IMR-90 (cell line): ENCODE measurements at regions not wholly inside any gene's neighbourhood (a gene's known extent, or its start where the extent isn't known, plus 50 kb on each side); places are given as distances from the start of the nearest gene placed in this dataset.

Experiments
- ATAC-seq: fragments of 200-7000 bp; cut with Tn5 transposase; 2 replicates; pipeline ENCODE4 v1.9.1; 2020; ENCODE audit warnings: low read depth, mild to moderate bottlenecking, moderate library complexity
- BruUV-seq: library from RNA; stranded (reverse); fragments of 400-500 nt; replicated peaks from 2 replicates; lab custom pipeline; 2021; lab: Mats Ljungman, UMichigan
- CTCF ChIA-PET: fragments of 300-600 bp; formaldehyde crosslinking; extraction: SDS; loops from one replicate; lab custom pipeline; 2021; ENCODE audit warnings: antibody characterized with exemption; lab: Yijun Ruan, JAX
- POLR2A ChIA-PET: fragments of 300-600 bp; sonication (Branson Sonifier 250); formaldehyde crosslinking; loops from one replicate; lab custom pipeline; 2022; ENCODE audit warnings: antibody characterized with exemption; ENCODE audit not compliant: unreplicated experiment; lab: Charles Lee
- DNase-seq: peaks from one replicate; pipeline ENCODE4 v3.0.0; 2013
- H2AFZ ChIP-seq: replicated peaks from 2 replicates; pipeline ENCODE3; 2013; ENCODE audit warnings: low read length, mild to moderate bottlenecking; ENCODE audit not compliant: poor library complexity
- H2AK5ac ChIP-seq: 2 replicates; pipeline ENCODE4 v1.6.1; 2013; ENCODE audit warnings: low read depth, low read length, inconsistent platforms
- H2AK9ac ChIP-seq: replicated peaks from 2 replicates; pipeline ENCODE3; 2013; ENCODE audit warnings: mild to moderate bottlenecking, low read depth, low read length, moderate library complexity; ENCODE audit not compliant: poor library complexity
- H2BK120ac ChIP-seq: 2 replicates; pipeline ENCODE4 v1.6.1; 2013; ENCODE audit warnings: low read depth, low read length, inconsistent platforms
- H2BK15ac ChIP-seq: 3 replicates; pipeline ENCODE4 v1.6.1; 2013; ENCODE audit warnings: low read depth, low read length, inconsistent platforms
- H2BK20ac ChIP-seq: 2 replicates; pipeline ENCODE4 v1.6.1; 2013; ENCODE audit warnings: low read depth, mild to moderate bottlenecking, inconsistent platforms, low read length, moderate library complexity
- H2BK5ac ChIP-seq: 2 replicates; pipeline ENCODE4 v1.6.1; 2013; ENCODE audit warnings: mild to moderate bottlenecking, low read depth, low read length, inconsistent platforms; ENCODE audit not compliant: poor library complexity, severe bottlenecking
- H3K14ac ChIP-seq: replicated peaks from 2 replicates; pipeline ENCODE4 v1.6.1; 2013; ENCODE audit warnings: low read depth, low read length, inconsistent platforms
- H3K18ac ChIP-seq: 2 replicates; pipeline ENCODE4 v1.6.1; 2013; ENCODE audit warnings: low read depth, low read length, control low read depth
- H3K23ac ChIP-seq: 2 replicates; pipeline ENCODE4 v1.6.1; 2013; ENCODE audit warnings: low read depth, low read length, inconsistent platforms
- H3K27ac ChIP-seq: 2 replicates; pipeline ENCODE4 v1.5.1; 2013; ENCODE audit warnings: mild to moderate bottlenecking, control low read depth, low read length; ENCODE audit not compliant: insufficient read depth
- H3K27me3 ChIP-seq: 2 replicates; pipeline ENCODE4 v1.6.1; 2013; ENCODE audit warnings: low read length; ENCODE audit not compliant: control insufficient read depth, insufficient read depth
- H3K36me3 ChIP-seq: 2 replicates; pipeline ENCODE4 v1.6.1; 2013; ENCODE audit warnings: low read length, mixed read lengths; ENCODE audit not compliant: control insufficient read depth, insufficient read depth
- H3K4ac ChIP-seq: 2 replicates; pipeline ENCODE4 v1.6.1; 2013; ENCODE audit warnings: low read depth, low read length, inconsistent platforms
- H3K4me1 ChIP-seq: 2 replicates; pipeline ENCODE4 v1.6.1; 2013; ENCODE audit warnings: low read length, mixed read lengths; ENCODE audit not compliant: control insufficient read depth, insufficient read depth
- H3K4me2 ChIP-seq: 2 replicates; pipeline ENCODE4 v1.6.1; 2013; ENCODE audit warnings: low read depth, mild to moderate bottlenecking, control low read depth, low read length, moderate library complexity
- H3K4me3 ChIP-seq: 2 replicates; pipeline ENCODE4 v1.5.1; 2013; ENCODE audit warnings: low read depth, mild to moderate bottlenecking, control low read depth, low read length, moderate library complexity; ENCODE audit not compliant: insufficient read depth
- H3K56ac ChIP-seq: 2 replicates; pipeline ENCODE4 v1.6.1; 2013; ENCODE audit warnings: low read length, inconsistent platforms; ENCODE audit not compliant: insufficient read depth; ENCODE audit errors: extremely low read depth
- H3K79me1 ChIP-seq, 2 experiments: 2 replicates each; pipeline ENCODE4 v1.6.1; 2013; ENCODE audit warnings: low read length in 2 of 2, inconsistent platforms in 1 of 2, low read depth in 1 of 2
- H3K9ac ChIP-seq: 2 replicates; pipeline ENCODE4 v1.6.1; 2013; ENCODE audit warnings: low read depth, low read length, control low read depth
- H3K9me1 ChIP-seq: 2 replicates; pipeline ENCODE4 v1.6.1; 2013; ENCODE audit warnings: low read length, inconsistent platforms; ENCODE audit not compliant: insufficient read depth
- H3K9me3 ChIP-seq: 2 replicates; pipeline ENCODE4 v1.6.1; 2013; ENCODE audit warnings: low read length; ENCODE audit not compliant: control insufficient read depth, insufficient read depth
- H4K20me1 ChIP-seq: 2 replicates; pipeline ENCODE4 v1.6.1; 2013; ENCODE audit warnings: low read length, inconsistent platforms; ENCODE audit not compliant: insufficient read depth
- H4K5ac ChIP-seq: 2 replicates; pipeline ENCODE4 v1.6.1; 2013; ENCODE audit warnings: mild to moderate bottlenecking, low read depth, low read length, control low read depth
- H4K8ac ChIP-seq, 2 experiments: 2 replicates each; pipeline ENCODE4 v1.6.1; 2013; ENCODE audit warnings: low read depth in 2 of 2, low read length in 2 of 2, control low read depth in 1 of 2, inconsistent platforms in 1 of 2
- H4K91ac ChIP-seq: 2 replicates; pipeline ENCODE4 v1.6.1; 2013; ENCODE audit warnings: low read depth, low read length, inconsistent platforms; ENCODE audit not compliant: insufficient read depth
- BHLHE40 ChIP-seq: fragments of 150-350 bp; IDR thresholded peaks from 2 replicates; pipeline ENCODE4 v1.6.1; 2016; ENCODE audit warnings: mild to moderate bottlenecking, low read depth, low read length
- FOS ChIP-seq: fragments of 150-350 bp; IDR thresholded peaks from 2 replicates; pipeline ENCODE4 v1.6.1; 2016; ENCODE audit warnings: low read depth, low read length
- MAZ ChIP-seq: IDR thresholded peaks from 2 replicates; pipeline ENCODE4 v1.6.1; 2012; ENCODE audit warnings: low read depth, mild to moderate bottlenecking, low read length, improper control_type of control experiment, moderate library complexity, borderline replicate concordance
- MXI1 ChIP-seq: IDR thresholded peaks from 2 replicates; pipeline ENCODE4 v1.6.1; 2012; ENCODE audit warnings: low read depth, mild to moderate bottlenecking, low read length, moderate library complexity, borderline replicate concordance
- RAD21 ChIP-seq: IDR thresholded peaks from 2 replicates; pipeline ENCODE4 v1.6.1; 2012; ENCODE audit warnings: low read length, improper control_type of control experiment
- RFX5 ChIP-seq: IDR thresholded peaks from 2 replicates; pipeline ENCODE4 v1.8.0; 2012; ENCODE audit warnings: low read depth, mild to moderate bottlenecking, low read length, moderate library complexity
- SMC3 ChIP-seq: fragments of 150-350 bp; IDR thresholded peaks from 2 replicates; pipeline ENCODE4 v1.6.1; 2016; ENCODE audit warnings: low read depth, mild to moderate bottlenecking, antibody characterized with exemption, low read length, moderate library complexity
- WGBS, 2 experiments: methylation state at CpG; one replicate each; pipeline versions ENCODE4 v1.1.5 to v1.1.7; 2013; ENCODE audit warnings: missing lambda C conversion rate in 2 of 2; ENCODE audit not compliant: insufficient read length in 1 of 2; ENCODE audit errors: extremely low coverage in 2 of 2; 5-methylcytosine and 5-hydroxymethylcytosine counted together
- dilution Hi-C: fragments of 300-500 bp; cut with HindIII; formaldehyde crosslinking; loops from one replicate; pipeline ENCODE4 v1.14.3; 2018; ENCODE audit warnings: low sequenced_read_pairs; ENCODE audit not compliant: unreplicated experiment
- in situ Hi-C: fragments of 300-500 bp; cut with MboI; formaldehyde crosslinking; loops from 3 replicates; pipeline ENCODE4 v1.14.3; 2019; ENCODE audit warnings: low sequenced_read_pairs, inconsistent platforms, mixed read lengths
- intact Hi-C: fragments of 100-400 bp; cut with micrococcal nuclease; formaldehyde crosslinking; loops from 2 replicates; pipeline ENCODE4 v1.10.0; 2022
- TF ChIP-seq, protein P1 (sequence below): fragments of 150-350 bp; IDR thresholded peaks from 2 replicates; pipeline ENCODE4 v1.6.1; 2017; ENCODE audit warnings: mild to moderate bottlenecking, antibody characterized with exemption, low read length, low read depth
- TF ChIP-seq, protein P2 (sequence below): fragments of 150-350 bp; IDR thresholded peaks from 2 replicates; pipeline ENCODE4 v1.6.1; 2016; ENCODE audit warnings: low read depth, mild to moderate bottlenecking, low read length, moderate library complexity, borderline replicate concordance
- TF ChIP-seq, protein P3 (sequence below): conservative IDR thresholded peaks from 2 replicates; pipeline ENCODE4 v1.5.1; 2012; ENCODE audit warnings: mild to moderate bottlenecking, low read depth, low read length, improper control_type of control experiment

DNA sequence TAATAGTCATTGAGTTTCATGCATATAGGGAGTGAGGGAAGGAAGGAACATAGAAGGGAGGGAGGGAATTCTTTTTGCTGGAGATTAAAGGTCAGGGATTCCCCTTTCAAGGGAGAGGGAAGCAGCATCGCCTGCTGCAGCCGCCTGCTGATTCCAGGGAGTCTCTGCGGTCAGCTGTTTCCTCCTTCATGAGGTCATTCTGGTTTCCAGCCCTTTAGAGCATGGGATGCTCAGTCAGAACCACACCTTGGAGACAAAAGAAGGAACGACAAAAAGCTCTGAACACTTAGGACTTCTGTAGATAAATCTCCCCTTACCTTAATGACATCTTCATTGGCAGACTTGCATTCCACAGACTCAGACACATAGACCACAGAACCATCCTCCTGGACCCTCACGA is 923.0 kb upstream of the TMEM132C start:
- H2AFZ ChIP-seq, result no peak overlapping the region
- H3K23ac ChIP-seq, result no peak overlapping the region
- no peaks in the 10 kb centered on the region for H3K79me1 ChIP-seq
- H3K4me2 ChIP-seq, result no peak overlapping the region
- no peak overlapping the region for H3K56ac ChIP-seq
- no peak for DNase-seq
- H2BK5ac ChIP-seq, result no peak overlapping the region
- no peak overlapping the region for H3K9ac ChIP-seq
- no peak overlapping the region for H3K4ac ChIP-seq
- in situ Hi-C loops (no loop called here), intact Hi-C loops (no loop called here), dilution Hi-C loops (no loop called here)
- H3K27me3 ChIP-seq, result no peaks in the 10 kb centered on the region
- H3K4me3 ChIP-seq, result no peak overlapping the region
- no peaks in the 10 kb centered on the region for H3K36me3 ChIP-seq
- H3K27ac ChIP-seq, result no peak overlapping the region
- POLR2A ChIA-PET, result no interaction called here
- no peaks in the 10 kb centered on the region for H3K9me1 ChIP-seq
- no peaks in the 10 kb centered on the region for H3K4me1 ChIP-seq
- TF ChIP-seq MXI1, result no peak
- TF ChIP-seq RFX5, result no peak
- TF ChIP-seq SMC3, result no peak
- TF ChIP-seq, protein P1, sequence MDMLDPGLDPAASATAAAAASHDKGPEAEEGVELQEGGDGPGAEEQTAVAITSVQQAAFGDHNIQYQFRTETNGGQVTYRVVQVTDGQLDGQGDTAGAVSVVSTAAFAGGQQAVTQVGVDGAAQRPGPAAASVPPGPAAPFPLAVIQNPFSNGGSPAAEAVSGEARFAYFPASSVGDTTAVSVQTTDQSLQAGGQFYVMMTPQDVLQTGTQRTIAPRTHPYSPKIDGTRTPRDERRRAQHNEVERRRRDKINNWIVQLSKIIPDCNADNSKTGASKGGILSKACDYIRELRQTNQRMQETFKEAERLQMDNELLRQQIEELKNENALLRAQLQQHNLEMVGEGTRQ, result no peak
- TF ChIP-seq RAD21, result no peak
- no peak for TF ChIP-seq BHLHE40
- TF ChIP-seq MAZ, result no peak
- TF ChIP-seq FOS, result no peak
- TF ChIP-seq, protein P2, sequence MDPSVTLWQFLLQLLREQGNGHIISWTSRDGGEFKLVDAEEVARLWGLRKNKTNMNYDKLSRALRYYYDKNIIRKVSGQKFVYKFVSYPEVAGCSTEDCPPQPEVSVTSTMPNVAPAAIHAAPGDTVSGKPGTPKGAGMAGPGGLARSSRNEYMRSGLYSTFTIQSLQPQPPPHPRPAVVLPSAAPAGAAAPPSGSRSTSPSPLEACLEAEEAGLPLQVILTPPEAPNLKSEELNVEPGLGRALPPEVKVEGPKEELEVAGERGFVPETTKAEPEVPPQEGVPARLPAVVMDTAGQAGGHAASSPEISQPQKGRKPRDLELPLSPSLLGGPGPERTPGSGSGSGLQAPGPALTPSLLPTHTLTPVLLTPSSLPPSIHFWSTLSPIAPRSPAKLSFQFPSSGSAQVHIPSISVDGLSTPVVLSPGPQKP, result no peak
- TF ChIP-seq, protein P3, sequence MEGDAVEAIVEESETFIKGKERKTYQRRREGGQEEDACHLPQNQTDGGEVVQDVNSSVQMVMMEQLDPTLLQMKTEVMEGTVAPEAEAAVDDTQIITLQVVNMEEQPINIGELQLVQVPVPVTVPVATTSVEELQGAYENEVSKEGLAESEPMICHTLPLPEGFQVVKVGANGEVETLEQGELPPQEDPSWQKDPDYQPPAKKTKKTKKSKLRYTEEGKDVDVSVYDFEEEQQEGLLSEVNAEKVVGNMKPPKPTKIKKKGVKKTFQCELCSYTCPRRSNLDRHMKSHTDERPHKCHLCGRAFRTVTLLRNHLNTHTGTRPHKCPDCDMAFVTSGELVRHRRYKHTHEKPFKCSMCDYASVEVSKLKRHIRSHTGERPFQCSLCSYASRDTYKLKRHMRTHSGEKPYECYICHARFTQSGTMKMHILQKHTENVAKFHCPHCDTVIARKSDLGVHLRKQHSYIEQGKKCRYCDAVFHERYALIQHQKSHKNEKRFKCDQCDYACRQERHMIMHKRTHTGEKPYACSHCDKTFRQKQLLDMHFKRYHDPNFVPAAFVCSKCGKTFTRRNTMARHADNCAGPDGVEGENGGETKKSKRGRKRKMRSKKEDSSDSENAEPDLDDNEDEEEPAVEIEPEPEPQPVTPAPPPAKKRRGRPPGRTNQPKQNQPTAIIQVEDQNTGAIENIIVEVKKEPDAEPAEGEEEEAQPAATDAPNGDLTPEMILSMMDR, result no peak
- no peak overlapping the region for H4K8ac ChIP-seq
- no peak overlapping the region for H3K14ac ChIP-seq
- no peak overlapping the region for H2BK20ac ChIP-seq
- WGBS, 2 experiments, result 92% methylated on average over 2 of the region's 5 CpGs; no CpG with 5 or more reads in 1 of the 2 experiments
- no peak overlapping the region for H3K18ac ChIP-seq
- H4K91ac ChIP-seq, result no peak overlapping the region
- BruUV-seq, result no TSS peak
- no peak overlapping the region for H2BK120ac ChIP-seq
- H3K9me3 ChIP-seq, result 0 out of 2 replicates have a peak, but pooled peaks cover 2% of the 10 kb centered on the region
- CTCF ChIA-PET, result no interaction called here
- H2BK15ac ChIP-seq, result no peak overlapping the region
- no peak overlapping the region for H2AK9ac ChIP-seq
- H4K20me1 ChIP-seq, result no peaks in the 10 kb centered on the region
- H4K5ac ChIP-seq, result no peak overlapping the region
- no peak overlapping the region for H2AK5ac ChIP-seq
- ATAC-seq, result no peak
